GM12801 (cell line): ENCODE measurements at regions not wholly inside any gene's neighbourhood (a gene's known extent, or its start where the extent isn't known, plus 50 kb on each side); places are given as distances from the start of the nearest gene placed in this dataset.

Experiments
- CTCF ChIP-seq: IDR thresholded peaks from one replicate; pipeline ENCODE4 v1.5.1; 2011; ENCODE audit warnings: control low read depth; ENCODE audit not compliant: insufficient read length; ENCODE audit errors: extremely low read depth

GRCh38 chr5:42951293-42951840, 88.8 kb downstream of the ANXA2R start:
- no peak for TF ChIP-seq CTCF

- TF ChIP-seq CTCF, result no peak
Observed at GRCh38 chr5:42950456-42951292, 89.4 kb downstream of the ANXA2R start.

- no peak for TF ChIP-seq CTCF
Observed at GRCh38 chr5:42950116-42950455, 90.0 kb downstream of the ANXA2R start.

- no peak for TF ChIP-seq CTCF
Observed at GRCh38 chr5:42949348-42950115, 90.6 kb downstream of the ANXA2R start.

GRCh38 chr5:42948961-42949347, 91.2 kb downstream of the ANXA2R start:
- TF ChIP-seq CTCF, result no peak

GRCh38 chr5:42944989-42945388, 95.1 kb downstream of the ANXA2R start:
- no peak for TF ChIP-seq CTCF

- no peak for TF ChIP-seq CTCF
Observed at GRCh38 chr5:42943931-42944631, 96.0 kb downstream of the ANXA2R start.
